HEK293T (cell line): ENCODE measurements at regions not wholly inside any gene's neighbourhood (a gene's known extent, or its start where the extent isn't known, plus 50 kb on each side); places are given as distances from the start of the nearest gene placed in this dataset.

Experiments
- BHLHE40 ChIP-seq: fragments of 450-650 bp; IDR thresholded peaks from 2 replicates; pipeline ENCODE4 v1.6.1; 2016; ENCODE audit warnings: mild to moderate bottlenecking, moderate library complexity, borderline replicate concordance
- ELF4 ChIP-seq: fragments of 450-650 bp; IDR thresholded peaks from 2 replicates; pipeline ENCODE4 v1.6.1; 2017; ENCODE audit warnings: antibody characterized with exemption
- L3MBTL2 ChIP-seq: fragments of 450-650 bp; conservative IDR thresholded peaks from 2 replicates; pipeline ENCODE4 v1.6.1; 2016; ENCODE audit warnings: mild to moderate bottlenecking
- NFRKB ChIP-seq: fragments of 450-650 bp; IDR thresholded peaks from 2 replicates; pipeline ENCODE4 v1.6.1; 2016; ENCODE audit warnings: mild to moderate bottlenecking, moderate library complexity
- SP1 ChIP-seq: fragments of 450-650 bp; IDR thresholded peaks from 2 replicates; pipeline ENCODE4 v1.6.1; 2017
- SUZ12 ChIP-seq: fragments of 450-650 bp; IDR thresholded peaks from 2 replicates; pipeline ENCODE4 v1.6.1; 2016; ENCODE audit warnings: mild to moderate bottlenecking
- TARDBP ChIP-seq: fragments of 450-650 bp; IDR thresholded peaks from 2 replicates; pipeline ENCODE4 v1.6.1; 2016

DNA sequence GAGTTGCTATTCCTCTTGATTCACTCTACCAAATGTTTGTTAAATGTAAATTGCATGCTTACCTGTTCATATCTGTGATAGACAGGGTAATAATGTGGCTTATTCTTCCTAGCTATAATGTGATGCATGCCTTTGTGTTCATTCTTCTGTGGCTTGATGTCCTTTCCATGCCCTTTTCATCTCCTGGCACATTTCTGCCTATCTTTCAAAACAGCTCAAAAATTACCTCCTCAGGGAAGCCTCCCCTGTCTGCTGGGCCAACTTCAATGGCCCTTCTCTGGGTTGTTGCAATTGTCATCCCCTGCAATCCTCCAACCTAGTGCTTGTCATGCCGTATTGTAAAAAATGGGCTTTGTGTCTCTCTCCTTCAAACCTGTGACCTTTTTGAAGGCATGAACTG lies 52.8 kb upstream of the LHCGR start:
- TF ChIP-seq BHLHE40 (no peak), SP1 (no peak), ELF4 (no peak), NFRKB (no peak), TARDBP (no peak), SUZ12 (no peak), L3MBTL2 (no peak)
